GM12878 (cell line): ENCODE measurements at regions not wholly inside any gene's neighbourhood (a gene's known extent, or its start where the extent isn't known, plus 50 kb on each side); places are given as distances from the start of the nearest gene placed in this dataset.

Experiments
- ATAC-seq: fragments of 200-7000 bp; cut with Tn5 transposase; 3 replicates; pipeline ENCODE4 v1.9.1; 2020; ENCODE audit warnings: mild to moderate bottlenecking, moderate library complexity
- BruUV-seq: library from RNA; stranded (reverse); fragments of 400-500 nt; replicated peaks from 2 replicates; lab custom pipeline; 2021; lab: Mats Ljungman, UMichigan
- CTCF ChIA-PET: fragments of 300-600 bp; sonication (Branson Sonifier 250); formaldehyde crosslinking; extraction: SDS; loops from one replicate; lab custom pipeline; 2021; ENCODE audit warnings: inconsistent platforms; lab: Yijun Ruan, JAX
- POLR2A ChIA-PET: fragments of 350-600 bp; formaldehyde crosslinking; extraction: SDS; loops from one replicate; lab custom pipeline; 2021; ENCODE audit warnings: inconsistent platforms; lab: Charles Lee
- RAD21 ChIA-PET: fragments of 300-600 bp; sonication (Branson Sonifier 250); formaldehyde crosslinking; loops from one replicate; lab custom pipeline; 2023; ENCODE audit warnings: antibody characterized with exemption; ENCODE audit not compliant: unreplicated experiment; lab: Charles Lee
- SMC1A ChIA-PET: fragments of 300-600 bp; sonication (Branson Sonifier 250); formaldehyde crosslinking; loops from one replicate; lab custom pipeline; 2023; ENCODE audit not compliant: unreplicated experiment, uncharacterized antibody; lab: Charles Lee
- DNase-seq: peaks from one replicate; pipeline ENCODE4 v3.0.0-alpha.2; 2011; ENCODE audit warnings: low read depth, low spot score
- FAIRE-seq: peaks from 3 replicates; lab custom pipeline; 2011; peaks lifted over from hg19 to GRCh38; lab: Jason Lieb, UNC
- H2AFZ ChIP-seq: 2 replicates; pipeline ENCODE4 v1.6.0; 2011; ENCODE audit warnings: low read depth, low read length, control low read depth; ENCODE audit not compliant: control insufficient read depth
- H3K27ac ChIP-seq: 2 replicates; pipeline ENCODE4 v1.5.1; 2011; ENCODE audit warnings: control low read depth; ENCODE audit not compliant: control insufficient read depth, insufficient read depth
- H3K27me3 ChIP-seq, 2 experiments: replicated peaks in 1 of 2; 2 replicates each; pipeline versions ENCODE4 v1.6.0 to v1.6.1; 2011; ENCODE audit warnings: low read length in 1 of 2; ENCODE audit not compliant: control insufficient read depth in 2 of 2, insufficient read depth in 2 of 2
- H3K36me3 ChIP-seq, 2 experiments: 2 replicates each; pipeline ENCODE4 v1.5.1; 2011; ENCODE audit warnings: low read length in 1 of 2; ENCODE audit not compliant: control insufficient read depth in 2 of 2, insufficient read depth in 2 of 2
- H3K4me1 ChIP-seq: 2 replicates; pipeline ENCODE4 v1.6.1; 2011; ENCODE audit warnings: mild to moderate bottlenecking, low read length, moderate library complexity, mixed read lengths; ENCODE audit not compliant: control insufficient read depth, insufficient read depth
- H3K4me2 ChIP-seq: 2 replicates; pipeline ENCODE4 v1.6.0; 2011; ENCODE audit warnings: control low read depth; ENCODE audit not compliant: control insufficient read depth, insufficient read depth
- H3K4me3 ChIP-seq: fragments of 200-600 bp; sonication (generic); 2 replicates; pipeline ENCODE4 v1.5.1; 2016
- H3K79me2 ChIP-seq: 2 replicates; pipeline ENCODE4 v1.6.0; 2011; ENCODE audit warnings: low read length; ENCODE audit not compliant: control insufficient read depth, insufficient read depth
- H3K9ac ChIP-seq: 2 replicates; pipeline ENCODE4 v1.8.0; 2011; ENCODE audit warnings: low read length, control low read depth, mixed read lengths; ENCODE audit not compliant: control insufficient read depth, insufficient read depth
- H3K9me3 ChIP-seq: replicated peaks from 3 replicates; pipeline ENCODE4 v1.5.1; 2011; ENCODE audit warnings: mild to moderate bottlenecking, low read length; ENCODE audit not compliant: control insufficient read depth, insufficient read depth
- H4K20me1 ChIP-seq: 2 replicates; pipeline ENCODE4 v1.6.0; 2011; ENCODE audit not compliant: control insufficient read depth, insufficient read depth
- CEBPZ ChIP-seq: fragments of 150-350 bp; IDR thresholded peaks from 2 replicates; pipeline ENCODE4 v1.6.1; 2016; ENCODE audit warnings: low read depth, low read length
- MXI1 ChIP-seq: fragments of 150-350 bp; IDR thresholded peaks from 2 replicates; pipeline ENCODE4 v1.6.1; 2011; ENCODE audit warnings: low read depth, mild to moderate bottlenecking, inconsistent platforms, low read length, improper control_type of control experiment
- WGBS: methylation state at CpG from one replicate; pipeline ENCODE4 v1.1.6; 2016; ENCODE audit warnings: low lambda C conversion rate; ENCODE audit not compliant: insufficient replicate concordance, insufficient coverage; ENCODE audit errors: missing lambda C conversion rate; 5-methylcytosine and 5-hydroxymethylcytosine counted together
- in situ Hi-C: fragments of 300-500 bp; cut with MboI; formaldehyde crosslinking; loops from 9 replicates; pipeline ENCODE4 v1.14.3; 2018; ENCODE audit warnings: mixed read lengths
- intact Hi-C: fragments of 100-400 bp; cut with micrococcal nuclease; formaldehyde crosslinking; loops from one replicate; pipeline ENCODE4 v1.14.2; 2022; ENCODE audit not compliant: unreplicated experiment
- TF ChIP-seq, protein P1 (sequence below): fragments of 450-650 bp; IDR thresholded peaks from 2 replicates; pipeline ENCODE4 v1.6.1; 2017; ENCODE audit warnings: antibody characterized with exemption, mild to moderate bottlenecking, moderate library complexity

DNA sequence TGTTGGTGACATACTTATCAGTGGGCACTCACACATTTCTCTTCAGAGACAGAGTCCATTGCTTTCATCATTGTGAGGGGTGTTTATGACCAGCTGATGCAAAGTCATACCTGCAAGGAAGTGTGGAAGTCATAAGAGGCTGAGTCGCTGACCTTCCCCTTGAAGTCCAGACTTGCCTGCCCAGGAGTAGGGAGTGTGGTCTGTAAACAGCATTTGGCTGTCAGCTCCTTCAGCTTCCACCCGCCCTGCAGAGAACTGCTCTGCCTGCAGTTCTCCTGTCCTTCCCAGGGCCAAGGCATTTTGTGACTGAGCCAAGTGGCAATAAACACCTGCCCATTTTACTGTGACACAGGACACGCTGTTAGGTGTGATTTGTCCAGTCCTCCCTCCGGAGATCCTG is 801.3 kb downstream of the BCL11B start:
- Histone ChIP-seq H3K4me3 (no peak overlapping the region), H3K27ac (no peak overlapping the region), H3K27me3 (no peaks in the 10 kb centered on the region), H3K4me2 (no peak overlapping the region), H3K9me3 (no peaks in the 10 kb centered on the region; the same call in 2 of the 3 replicates), H4K20me1 (no peaks in the 10 kb centered on the region), H3K79me2 (no peaks in the 10 kb centered on the region), H3K4me1 (no peaks in the 10 kb centered on the region), H3K9ac (no peak overlapping the region), H3K36me3 (no peaks in the 10 kb centered on the region), H2AFZ (no peak overlapping the region)
- ATAC-seq: no peak
- no peak for DNase-seq
- FAIRE-seq: no peak
- CTCF ChIA-PET: no interaction called here
- POLR2A ChIA-PET: no interaction called here
- in situ Hi-C loops: no loop called here
- WGBS: 34% methylated on average over 4 of the region's 4 CpGs
- intact Hi-C loops: no loop called here
- TF ChIP-seq, protein P1, sequence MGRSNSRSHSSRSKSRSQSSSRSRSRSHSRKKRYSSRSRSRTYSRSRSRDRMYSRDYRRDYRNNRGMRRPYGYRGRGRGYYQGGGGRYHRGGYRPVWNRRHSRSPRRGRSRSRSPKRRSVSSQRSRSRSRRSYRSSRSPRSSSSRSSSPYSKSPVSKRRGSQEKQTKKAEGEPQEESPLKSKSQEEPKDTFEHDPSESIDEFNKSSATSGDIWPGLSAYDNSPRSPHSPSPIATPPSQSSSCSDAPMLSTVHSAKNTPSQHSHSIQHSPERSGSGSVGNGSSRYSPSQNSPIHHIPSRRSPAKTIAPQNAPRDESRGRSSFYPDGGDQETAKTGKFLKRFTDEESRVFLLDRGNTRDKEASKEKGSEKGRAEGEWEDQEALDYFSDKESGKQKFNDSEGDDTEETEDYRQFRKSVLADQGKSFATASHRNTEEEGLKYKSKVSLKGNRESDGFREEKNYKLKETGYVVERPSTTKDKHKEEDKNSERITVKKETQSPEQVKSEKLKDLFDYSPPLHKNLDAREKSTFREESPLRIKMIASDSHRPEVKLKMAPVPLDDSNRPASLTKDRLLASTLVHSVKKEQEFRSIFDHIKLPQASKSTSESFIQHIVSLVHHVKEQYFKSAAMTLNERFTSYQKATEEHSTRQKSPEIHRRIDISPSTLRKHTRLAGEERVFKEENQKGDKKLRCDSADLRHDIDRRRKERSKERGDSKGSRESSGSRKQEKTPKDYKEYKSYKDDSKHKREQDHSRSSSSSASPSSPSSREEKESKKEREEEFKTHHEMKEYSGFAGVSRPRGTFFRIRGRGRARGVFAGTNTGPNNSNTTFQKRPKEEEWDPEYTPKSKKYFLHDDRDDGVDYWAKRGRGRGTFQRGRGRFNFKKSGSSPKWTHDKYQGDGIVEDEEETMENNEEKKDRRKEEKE: no peak
- no peak for TF ChIP-seq CEBPZ
- TF ChIP-seq MXI1: no peak
- SMC1A ChIA-PET: interaction anchor here (1.0 kb wide), 1 partner anchor 266 kb away, joined by 3 read pairs; no protein-coding TSS in a partner anchor
- RAD21 ChIA-PET: no interaction called here
- BruUV-seq: no TSS peak
